ENCODE measurements at regions not wholly inside any gene's neighbourhood (a gene's known extent, or its start where the extent isn't known, plus 50 kb on each side); places are given as distances from the start of the nearest gene placed in this dataset.
"Not testable (repeated sequence)": the region's sequence is repeated elsewhere in the genome, so short reads cannot be mapped to it uniquely, and the experiment has no call there.

DNA sequence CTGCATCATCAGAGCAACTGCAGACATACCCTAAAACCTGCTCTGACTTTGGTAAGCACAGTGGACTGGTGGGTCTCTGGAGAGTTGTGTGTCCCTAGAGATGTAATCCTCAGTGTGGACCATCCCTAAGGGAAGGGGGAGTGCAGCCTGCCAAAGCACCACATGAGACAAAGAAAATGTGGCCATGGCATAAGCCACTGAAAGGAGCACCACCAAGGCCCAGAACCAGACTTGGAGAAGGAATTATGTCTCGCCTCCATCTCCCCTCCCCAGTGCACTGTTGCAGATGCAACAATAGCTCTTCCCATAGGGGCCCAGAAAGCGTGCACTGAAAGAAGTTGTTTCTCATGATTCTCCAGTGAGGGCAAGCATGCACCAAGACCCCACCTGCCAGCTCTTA, 69.7 kb upstream of the AGAP9 start:
- not testable (repeated sequence) for H3K27me3 ChIP-seq (ENCODE audit: control insufficient read depth, insufficient read depth, low read length); H3K36me3 ChIP-seq (ENCODE audit: control insufficient read depth, insufficient read depth, low read length); H3K4me1 ChIP-seq (ENCODE audit: control insufficient read depth, insufficient read depth, low read length); DNase-seq; H3K4me3 ChIP-seq (ENCODE audit: low read length); H3K9me3 ChIP-seq (replicated peaks; ENCODE audit: control insufficient read depth, low read depth, low read length); H3K27ac ChIP-seq (ENCODE audit: low read length)
- WGBS (ENCODE audit: insufficient coverage) = no CpG with 5 or more reads among the region's 2 CpGs

DNA sequence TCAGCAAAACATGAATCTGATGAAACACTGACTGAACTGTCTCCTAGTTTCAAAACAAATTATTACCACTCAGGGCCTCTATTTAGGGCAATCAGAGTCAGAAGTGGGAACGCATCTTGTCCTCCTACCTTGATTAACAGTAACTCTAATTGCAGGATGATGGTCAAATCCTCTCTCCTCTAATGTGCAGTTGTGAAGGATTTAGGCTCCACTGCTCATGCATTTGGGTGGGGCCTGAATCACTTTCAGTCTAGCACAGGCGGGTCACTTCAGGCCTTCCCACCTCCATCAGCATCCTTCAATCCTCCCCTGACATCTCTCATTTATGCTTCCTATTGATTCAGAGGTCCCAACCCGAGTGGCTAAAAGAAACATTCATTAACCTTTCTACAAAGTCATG, 67.5 kb upstream of the AGAP9 start:
- H3K4me3 ChIP-seq (ENCODE audit: low read length); H3K9me3 ChIP-seq (replicated peaks; ENCODE audit: control insufficient read depth, low read depth, low read length); H3K36me3 ChIP-seq (ENCODE audit: control insufficient read depth, insufficient read depth, low read length); H3K4me1 ChIP-seq (ENCODE audit: control insufficient read depth, insufficient read depth, low read length); H3K27ac ChIP-seq (ENCODE audit: low read length); H3K27me3 ChIP-seq (ENCODE audit: control insufficient read depth, insufficient read depth, low read length); DNase-seq: not testable (repeated sequence)
- no CpG with 5 or more reads among the region's 3 CpGs for WGBS (ENCODE audit: insufficient coverage)

DNA sequence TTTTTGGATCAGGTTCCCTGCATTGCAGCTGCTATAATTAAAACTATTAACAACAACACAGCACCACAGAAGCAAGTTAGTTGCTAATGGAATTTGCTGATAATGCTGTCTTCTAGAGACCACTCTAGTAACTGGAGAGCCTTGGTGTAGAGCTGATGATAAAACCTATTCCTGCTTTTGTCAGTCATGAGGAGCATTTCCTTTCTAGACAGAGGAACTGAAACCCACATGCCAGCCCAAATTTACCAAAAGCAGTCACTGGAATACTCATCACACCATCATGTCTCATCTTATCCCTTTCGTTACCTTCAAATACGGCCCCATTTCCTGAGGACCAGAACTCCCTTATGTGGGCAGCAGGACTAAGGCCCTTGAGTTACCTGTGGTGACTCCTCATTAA, 67.1 kb upstream of the AGAP9 start:
- not testable (repeated sequence) for H3K4me1 ChIP-seq (ENCODE audit: control insufficient read depth, insufficient read depth, low read length); H3K36me3 ChIP-seq (ENCODE audit: control insufficient read depth, insufficient read depth, low read length); H3K27ac ChIP-seq (ENCODE audit: low read length); H3K9me3 ChIP-seq (replicated peaks; ENCODE audit: control insufficient read depth, low read depth, low read length); H3K4me3 ChIP-seq (ENCODE audit: low read length); H3K27me3 ChIP-seq (ENCODE audit: control insufficient read depth, insufficient read depth, low read length)
- no CpG with 5 or more reads among the region's 2 CpGs for WGBS (ENCODE audit: insufficient coverage)
- DNase-seq = peak; percentile 3

DNA sequence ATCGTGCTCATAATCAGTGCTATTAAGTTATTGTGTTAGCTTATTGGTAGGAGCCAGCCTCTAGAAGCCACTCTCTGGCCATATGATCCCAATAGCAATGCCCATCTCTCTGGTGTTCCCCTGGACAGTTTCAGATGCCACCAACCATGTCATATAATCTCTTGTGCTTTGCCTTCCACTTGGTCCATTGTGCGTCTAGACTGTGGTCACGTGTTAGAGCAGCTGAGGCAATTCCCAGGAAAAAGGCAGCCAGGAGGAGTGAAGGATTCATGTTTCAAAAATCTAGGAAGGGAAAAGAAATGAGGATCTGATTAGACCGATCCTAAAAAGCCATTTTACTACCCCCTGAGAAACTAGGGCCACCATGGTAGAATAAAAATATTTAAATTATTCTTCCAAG, 58.6 kb upstream of the AGAP9 start:
- H3K4me1 ChIP-seq (ENCODE audit: control insufficient read depth, insufficient read depth, low read length); DNase-seq; H3K9me3 ChIP-seq (replicated peaks; ENCODE audit: control insufficient read depth, low read depth, low read length); H3K4me3 ChIP-seq (ENCODE audit: low read length); H3K36me3 ChIP-seq (ENCODE audit: control insufficient read depth, insufficient read depth, low read length); H3K27me3 ChIP-seq (ENCODE audit: control insufficient read depth, insufficient read depth, low read length); H3K27ac ChIP-seq (ENCODE audit: low read length): not testable (repeated sequence)
- no CpG with 5 or more reads among the region's 4 CpGs for WGBS (ENCODE audit: insufficient coverage)

DNA sequence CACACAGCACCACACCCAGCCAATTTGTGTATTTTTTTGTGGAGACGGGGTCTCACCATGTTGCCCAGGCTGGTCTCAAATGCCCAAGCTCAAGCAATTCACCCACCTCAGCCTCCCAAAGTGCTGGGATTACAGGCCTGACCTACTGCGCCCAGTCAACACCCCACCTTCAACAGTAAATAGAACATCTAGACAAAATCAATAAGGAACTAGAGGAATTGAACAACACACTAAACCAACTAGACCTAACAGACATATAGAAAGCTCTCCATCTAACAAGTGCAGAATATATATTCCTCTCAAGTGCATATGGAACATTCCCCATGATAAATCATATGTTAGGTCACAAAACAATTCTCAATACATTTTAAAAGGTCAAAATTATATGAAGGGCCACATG, 56.6 kb upstream of the AGAP9 start:
- not testable (repeated sequence) for DNase-seq; H3K36me3 ChIP-seq (ENCODE audit: control insufficient read depth, insufficient read depth, low read length); H3K27ac ChIP-seq (ENCODE audit: low read length); H3K27me3 ChIP-seq (ENCODE audit: control insufficient read depth, insufficient read depth, low read length); H3K4me1 ChIP-seq (ENCODE audit: control insufficient read depth, insufficient read depth, low read length); H3K4me3 ChIP-seq (ENCODE audit: low read length); H3K9me3 ChIP-seq (replicated peaks; ENCODE audit: control insufficient read depth, low read depth, low read length)
- WGBS (ENCODE audit: insufficient coverage) = no CpG with 5 or more reads among the region's 2 CpGs

DNA sequence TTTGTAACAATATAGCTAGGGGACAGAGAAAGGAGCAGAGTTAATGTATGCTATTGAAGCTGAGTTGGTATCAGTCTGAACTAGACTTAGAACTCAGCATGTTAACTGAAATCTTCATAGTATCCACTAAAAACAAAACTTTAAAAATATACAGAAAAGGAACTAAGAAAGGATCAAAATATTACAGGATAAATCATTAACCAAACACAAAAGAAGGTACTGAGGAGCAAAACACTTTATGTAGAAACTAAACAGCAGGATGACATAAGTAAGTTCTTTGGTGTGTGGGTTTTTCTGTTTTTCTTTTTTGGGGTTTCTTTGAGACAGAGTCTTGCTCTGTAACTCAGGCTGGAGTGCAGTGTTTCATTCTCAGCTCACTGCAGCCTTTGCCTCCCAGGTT, 55.1 kb upstream of the AGAP9 start:
- not testable (repeated sequence) for H3K27me3 ChIP-seq (ENCODE audit: control insufficient read depth, insufficient read depth, low read length); H3K4me1 ChIP-seq (ENCODE audit: control insufficient read depth, insufficient read depth, low read length); H3K4me3 ChIP-seq (ENCODE audit: low read length); H3K36me3 ChIP-seq (ENCODE audit: control insufficient read depth, insufficient read depth, low read length); DNase-seq; H3K27ac ChIP-seq (ENCODE audit: low read length); H3K9me3 ChIP-seq (replicated peaks; ENCODE audit: control insufficient read depth, low read depth, low read length)
